GM18499 (cell line): ENCODE measurements at regions not wholly inside any gene's neighbourhood (a gene's known extent, or its start where the extent isn't known, plus 50 kb on each side); places are given as distances from the start of the nearest gene placed in this dataset.

Experiments used
- ATAC-seq: cut with Tn5 transposase; IDR thresholded peaks from one replicate; pipeline ENCODE4 v1.9.1; 2021; ENCODE audit warnings: moderate number of reproducible peaks; ENCODE audit not compliant: insufficient read depth, unreplicated experiment

DNA sequence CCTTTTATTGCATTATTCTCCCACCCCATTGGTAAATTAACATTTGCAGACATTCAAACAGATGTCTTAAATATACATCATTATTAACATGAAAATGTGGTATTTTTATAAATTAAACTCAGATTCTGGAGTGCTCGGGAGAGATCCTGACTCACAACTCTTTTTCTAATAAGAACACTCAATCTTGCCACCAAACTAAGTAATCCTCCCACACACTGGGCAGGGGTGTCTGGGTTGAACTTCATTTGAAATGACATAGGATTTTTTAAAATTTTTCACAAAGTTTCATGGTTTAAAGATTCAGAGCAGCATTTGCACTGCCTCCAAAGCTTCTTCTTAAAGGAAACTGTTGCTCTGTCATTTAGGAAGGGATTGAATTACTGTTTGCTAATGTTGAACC is 754.3 kb downstream of the MECOM start:
- ATAC-seq, result no peak

DNA sequence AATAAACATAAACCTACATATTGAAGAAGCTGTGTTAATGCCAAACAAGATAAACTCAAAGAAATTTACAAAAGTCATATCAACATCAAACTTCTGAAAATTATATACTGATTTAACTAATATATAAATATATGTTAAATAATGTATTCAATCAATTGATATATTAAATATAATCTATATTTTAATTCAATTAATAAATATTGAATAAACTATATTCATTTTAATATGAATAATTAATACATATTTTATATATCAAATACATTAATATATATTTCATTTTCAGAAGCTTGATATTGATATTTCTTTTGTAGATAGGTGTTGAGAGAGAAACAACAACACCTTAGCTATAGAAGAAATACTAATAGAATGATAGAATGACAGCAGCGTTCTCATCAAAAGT is 768.1 kb downstream of the MECOM start:
- no peak for ATAC-seq

DNA sequence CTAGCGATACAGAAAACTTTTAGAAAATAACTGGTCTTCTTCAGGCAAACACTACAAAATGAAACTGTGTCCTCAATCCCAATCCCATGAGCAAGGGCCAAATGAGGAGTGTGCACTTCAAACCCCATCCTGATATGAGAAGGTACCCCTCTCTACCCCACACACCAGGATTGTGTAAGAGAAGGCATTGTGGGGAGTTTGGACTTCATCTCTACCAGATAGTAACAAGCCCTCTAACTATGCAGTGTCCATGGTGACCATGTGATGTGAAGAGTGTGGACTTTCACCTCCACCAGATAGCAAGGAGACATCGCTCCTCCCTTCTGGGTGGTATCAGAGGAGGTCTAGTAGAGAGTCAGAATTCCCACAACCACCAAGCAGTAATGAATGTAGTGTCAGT is 769.3 kb downstream of the MECOM start:
- ATAC-seq, result no peak

DNA sequence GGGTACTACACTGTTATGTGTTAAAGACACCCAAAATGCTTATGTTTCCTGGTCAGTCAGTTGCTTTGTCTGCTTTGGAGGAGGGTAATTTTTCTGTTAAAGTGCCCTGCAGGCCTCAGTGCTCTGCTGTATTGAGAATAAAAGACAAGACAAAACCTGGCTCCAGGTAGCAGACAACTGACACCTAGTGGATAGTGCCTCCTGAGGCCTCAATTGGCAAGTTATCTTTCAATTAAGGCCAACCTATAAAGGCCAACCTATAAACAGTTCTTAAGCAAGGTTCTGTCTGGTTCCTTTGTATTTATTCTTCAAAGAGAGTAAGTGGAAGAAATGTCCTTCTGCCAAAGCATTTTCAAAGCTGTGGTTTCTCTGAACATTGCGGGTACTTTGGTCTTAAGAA is 773.8 kb downstream of the MECOM start:
- no peak for ATAC-seq

DNA sequence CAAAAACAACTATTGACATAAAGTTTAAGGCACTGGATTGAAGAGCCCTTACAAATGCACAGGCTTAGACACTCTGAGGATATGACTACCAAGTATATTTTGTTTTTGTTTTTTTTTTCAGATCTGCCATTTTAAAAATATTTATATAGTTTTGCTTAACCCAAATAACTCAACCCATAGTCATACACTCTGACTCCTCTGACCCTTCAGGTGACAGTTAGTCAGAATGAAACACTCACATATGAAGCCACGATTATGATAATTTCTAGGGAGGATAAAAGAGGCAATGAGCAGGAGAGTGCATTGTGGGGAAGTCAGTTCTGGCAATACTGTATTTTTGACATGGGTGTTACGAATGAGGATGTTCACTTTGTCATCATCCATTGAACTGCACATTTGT is 774.7 kb downstream of the MECOM start:
- ATAC-seq, result no peak

DNA sequence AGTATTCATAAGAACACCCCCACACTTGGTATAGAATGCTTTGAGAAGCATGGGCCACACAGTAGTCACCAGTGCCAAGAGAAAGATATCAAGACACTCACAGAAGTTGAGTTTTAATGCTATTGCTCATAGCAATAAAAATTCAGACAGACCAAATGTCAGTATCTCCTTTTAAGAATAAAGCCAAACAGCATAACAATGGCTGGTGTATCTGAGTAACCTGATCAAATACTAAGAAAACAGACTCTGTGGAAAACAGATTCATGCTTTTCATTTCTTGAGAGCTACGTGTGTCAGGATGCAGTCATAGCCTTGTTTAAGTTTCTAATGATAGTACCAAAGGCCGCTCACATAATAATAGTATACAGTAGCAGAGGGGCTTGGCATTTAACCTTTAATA is 778.5 kb downstream of the MECOM start:
- no peak for ATAC-seq

DNA sequence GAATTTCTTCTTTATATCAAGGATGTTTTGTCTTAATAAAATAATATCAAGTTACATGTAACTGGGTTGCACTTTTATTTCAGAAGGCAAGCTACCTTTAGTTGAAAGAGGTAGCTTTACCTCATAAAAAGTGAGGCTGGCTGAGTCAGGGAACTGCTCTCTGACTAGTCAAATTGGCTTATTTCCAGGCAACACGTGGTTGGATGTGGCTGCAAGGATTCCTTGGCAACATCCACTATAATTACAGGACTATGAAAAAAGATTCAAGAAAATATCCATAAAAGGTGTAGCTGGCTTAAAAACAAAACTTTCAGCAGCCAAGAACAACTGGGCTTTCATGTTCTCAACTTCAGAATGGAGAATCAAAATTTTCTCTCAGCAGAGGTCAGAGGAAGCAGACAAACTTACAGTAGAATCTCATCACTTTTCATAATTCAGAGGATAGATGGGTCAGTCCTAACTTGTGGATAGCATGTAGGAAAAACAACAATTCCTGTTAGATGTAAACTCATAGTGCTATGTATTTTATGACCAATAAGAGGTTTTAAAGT is 779.1 kb downstream of the MECOM start:
- no peak for ATAC-seq

DNA sequence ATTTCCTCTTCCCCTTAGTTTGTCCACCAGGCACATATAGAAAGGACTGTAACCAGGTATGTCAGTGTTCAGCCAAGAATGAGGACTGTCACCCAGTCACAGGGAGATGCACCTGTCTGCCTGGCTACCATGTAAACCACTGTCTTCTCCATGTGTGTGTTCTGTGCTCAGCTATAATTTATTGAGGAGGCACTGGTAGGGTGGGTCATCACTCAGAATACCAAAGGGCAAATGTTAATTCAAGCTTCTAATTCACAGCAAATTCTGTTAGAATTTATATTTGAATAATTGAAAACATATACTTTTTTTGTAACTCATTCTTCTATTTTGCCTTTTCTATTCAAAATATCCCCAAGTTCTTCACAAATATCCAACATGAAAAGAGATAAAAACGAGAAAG is 780.4 kb downstream of the MECOM start:
- ATAC-seq, result no peak

DNA sequence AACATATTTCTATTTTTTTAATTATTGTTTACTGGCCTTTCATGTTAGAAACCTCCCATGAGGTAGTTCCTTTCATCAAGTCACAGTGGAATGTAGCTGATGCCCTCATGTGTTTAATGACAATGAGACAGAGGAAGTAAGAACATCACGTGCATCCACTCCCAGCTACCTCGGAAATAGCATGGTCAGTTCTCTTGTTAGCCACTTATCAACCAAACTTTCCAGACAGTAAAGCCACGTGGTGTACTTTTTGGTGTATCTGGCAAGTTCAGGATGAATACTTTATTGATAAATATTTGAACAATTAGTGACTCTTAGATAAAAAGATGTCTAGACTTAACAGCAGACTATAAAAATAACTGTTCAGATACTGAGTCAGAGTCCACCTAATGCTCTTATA is 781.7 kb downstream of the MECOM start:
- no peak for ATAC-seq

DNA sequence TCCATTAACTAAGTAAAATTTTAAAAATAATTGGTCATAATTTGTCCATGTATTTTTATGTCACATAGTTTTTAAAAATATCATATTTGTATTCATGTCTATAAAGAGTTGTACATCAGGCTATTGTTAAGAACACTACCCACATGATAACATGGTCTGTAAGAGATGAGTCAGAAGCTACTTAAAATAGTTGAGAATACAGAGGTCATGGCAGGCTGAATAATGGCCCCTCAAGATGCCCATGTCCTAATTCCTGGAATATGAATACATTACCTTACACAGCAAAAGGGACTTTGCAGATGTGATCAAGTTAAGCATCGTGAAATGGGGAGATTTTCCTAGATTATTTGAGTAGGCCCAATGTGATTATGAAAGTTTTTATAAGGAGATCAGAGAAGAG is 782.9 kb upstream of the GOLIM4 start:
- no peak for ATAC-seq

DNA sequence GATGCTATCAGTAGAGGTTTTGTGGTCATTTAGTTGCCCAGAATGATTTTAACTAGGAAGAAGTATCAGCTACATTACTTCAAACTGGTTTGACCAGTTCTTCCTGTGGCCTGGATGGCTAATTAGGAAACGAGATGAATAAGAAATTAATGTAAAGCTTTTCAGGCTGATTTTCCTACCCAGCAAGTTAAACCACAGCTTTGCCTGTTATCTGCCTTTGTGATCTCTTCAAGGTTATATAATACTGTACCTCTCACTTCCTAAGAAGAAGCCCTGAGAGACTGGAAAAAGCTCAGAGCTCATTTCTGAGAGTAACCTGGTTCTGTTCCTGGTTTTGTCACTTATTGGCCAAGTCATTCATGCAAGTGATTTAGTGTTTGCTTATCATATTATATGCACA is 782.2 kb upstream of the GOLIM4 start:
- no peak for ATAC-seq

DNA sequence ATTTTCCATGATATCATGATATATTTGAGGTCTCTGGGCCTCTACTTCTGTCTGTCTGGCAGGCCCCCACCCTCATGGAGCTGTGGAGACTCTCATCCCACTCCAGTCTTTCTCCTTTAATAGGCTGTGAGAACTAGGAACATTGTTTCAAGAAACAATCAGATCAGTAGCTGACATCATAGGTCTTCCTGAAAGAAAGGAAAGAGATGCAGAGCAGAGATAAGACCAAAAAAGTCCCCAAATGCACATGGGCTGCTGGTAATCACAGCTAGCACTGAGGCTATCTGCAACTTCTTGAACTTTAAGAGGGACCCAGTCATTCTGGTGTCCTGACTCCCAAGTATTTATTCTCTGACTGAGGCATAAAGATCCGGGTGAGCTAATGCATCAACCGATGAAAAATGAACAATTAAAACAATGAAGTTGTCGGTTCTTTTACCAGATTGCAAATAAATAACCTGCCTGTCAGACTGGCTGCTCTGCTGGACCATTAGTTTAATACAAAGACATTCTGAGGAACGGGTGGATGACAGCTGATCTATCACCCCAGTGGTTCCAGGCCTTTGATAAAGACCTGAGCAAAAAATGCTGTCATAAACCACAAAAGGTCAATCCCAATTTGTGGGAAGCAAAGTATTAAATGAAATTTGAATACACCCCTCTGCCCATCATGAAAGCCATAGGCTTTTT is 780.8 kb upstream of the GOLIM4 start:
- no peak for ATAC-seq

DNA sequence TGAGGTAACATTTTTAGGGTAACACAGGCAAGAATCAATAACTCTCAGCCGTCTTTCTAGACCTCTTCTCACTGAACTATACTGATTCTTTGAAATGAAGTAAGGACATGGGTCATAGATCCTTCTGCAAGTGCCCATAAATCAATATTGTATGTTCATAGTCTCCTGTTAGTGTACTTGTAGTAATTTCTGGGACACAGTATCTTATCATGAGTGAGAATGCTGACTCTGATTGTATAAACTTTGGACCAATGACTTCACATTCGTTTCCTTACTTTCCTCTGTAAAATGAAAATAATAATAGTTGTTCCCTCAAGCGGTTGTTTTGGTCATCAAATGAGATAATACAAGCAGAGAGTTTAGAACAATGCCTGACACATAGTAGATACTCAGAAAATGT is 777.1 kb upstream of the GOLIM4 start:
- ATAC-seq, result no peak

DNA sequence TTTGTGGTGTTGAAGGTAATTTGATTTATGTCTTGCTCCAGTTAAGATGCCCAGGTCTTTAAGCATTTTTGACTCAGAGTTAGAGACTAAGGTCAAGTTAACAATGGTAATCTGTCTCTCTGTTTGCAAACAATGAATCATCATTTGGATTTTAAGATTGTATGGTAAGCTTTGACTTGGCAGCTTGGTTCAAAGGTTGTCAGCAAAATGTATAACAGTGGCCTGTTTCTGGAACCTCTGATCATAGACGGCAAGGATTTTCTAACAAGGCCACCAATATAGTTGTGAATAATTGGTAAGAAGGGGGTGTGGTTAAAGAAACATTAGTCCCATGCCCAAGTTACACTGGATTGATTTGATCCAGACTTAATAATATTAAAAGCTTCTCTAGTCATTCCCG is 775.2 kb upstream of the GOLIM4 start:
- ATAC-seq, result no peak

DNA sequence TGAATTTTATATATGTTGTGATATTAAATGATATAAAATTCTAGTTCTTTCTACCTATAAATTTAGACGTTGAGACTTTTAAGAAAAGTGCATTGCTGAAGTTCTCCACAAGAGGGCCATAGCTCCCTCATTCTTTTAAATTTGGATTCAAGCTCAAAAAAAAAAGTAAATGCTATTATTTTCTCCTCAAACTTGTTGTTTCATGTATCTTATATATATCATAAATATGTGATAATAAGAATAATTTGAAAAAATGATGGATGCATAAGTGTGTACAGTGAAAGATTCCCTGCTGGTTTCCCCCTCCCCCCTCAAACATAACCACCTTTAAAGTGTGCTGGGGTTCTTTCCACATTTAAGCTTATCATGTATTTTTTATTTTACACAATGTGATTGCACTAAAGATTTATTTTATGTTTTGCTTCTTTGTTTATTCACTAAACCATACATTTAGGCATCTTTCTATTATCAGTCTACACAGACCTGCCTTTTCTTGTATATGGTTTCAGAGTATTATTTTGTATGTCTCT is 769.4 kb upstream of the GOLIM4 start:
- no peak for ATAC-seq

DNA sequence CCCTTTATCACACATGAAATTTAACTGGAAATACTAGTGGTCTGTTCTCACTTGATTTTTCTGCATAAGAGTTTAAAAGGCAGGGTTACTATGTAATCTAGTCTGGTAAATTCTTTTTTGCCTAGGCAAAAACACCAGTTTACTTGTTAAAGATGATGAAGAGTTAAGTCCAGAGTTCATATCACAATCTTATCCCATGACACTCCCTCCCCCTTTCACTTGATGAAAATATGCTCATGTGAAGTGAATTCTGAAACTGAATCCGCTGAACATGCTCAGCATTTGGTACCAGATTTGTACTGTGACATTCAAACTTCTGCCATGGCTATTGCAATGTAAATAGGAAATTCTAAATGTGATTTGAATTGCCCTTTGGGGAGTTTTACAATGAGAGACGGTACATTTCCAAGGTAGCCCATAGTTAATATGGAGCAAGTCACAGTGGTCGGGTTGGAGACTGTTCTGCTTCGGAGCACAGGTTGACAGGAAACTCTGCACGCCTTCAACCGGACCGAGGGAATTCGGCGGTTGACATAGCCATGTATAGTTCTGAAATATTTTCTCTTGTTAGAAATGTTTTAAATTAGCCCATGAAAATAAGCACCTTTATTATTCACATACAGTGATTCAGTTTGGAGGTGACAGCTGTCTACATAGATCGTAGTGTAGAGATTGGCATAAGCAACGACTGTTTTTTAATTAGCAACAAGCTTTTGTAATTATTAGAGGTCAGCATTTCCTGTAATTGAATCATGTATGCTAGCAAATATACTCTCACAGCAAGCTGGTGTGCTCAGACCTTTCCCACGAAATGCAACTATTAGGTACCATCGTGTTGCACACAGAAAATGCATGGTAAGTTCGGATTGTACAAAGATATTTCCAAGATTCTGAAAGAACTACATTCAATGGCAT is 768.6 kb upstream of the GOLIM4 start:
- no peak for ATAC-seq

DNA sequence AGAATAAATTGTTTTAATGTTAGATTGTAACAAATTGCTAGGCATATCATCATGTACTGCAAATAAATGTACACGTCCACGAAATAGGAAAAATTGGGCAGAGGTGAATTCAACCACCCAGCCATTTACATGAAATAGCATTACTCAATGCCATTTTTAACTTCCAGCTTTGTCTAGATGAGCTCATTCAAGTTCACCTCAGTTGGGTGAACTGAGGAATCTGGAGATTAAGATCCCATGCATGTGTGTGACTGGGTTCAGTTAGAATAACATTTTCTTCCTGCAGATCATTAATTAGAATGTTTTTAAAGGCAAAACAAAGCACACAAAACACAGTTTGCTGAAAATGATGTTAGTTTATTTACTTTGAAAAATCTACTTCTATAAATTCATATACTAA is 767.8 kb upstream of the GOLIM4 start:
- ATAC-seq, result no peak

DNA sequence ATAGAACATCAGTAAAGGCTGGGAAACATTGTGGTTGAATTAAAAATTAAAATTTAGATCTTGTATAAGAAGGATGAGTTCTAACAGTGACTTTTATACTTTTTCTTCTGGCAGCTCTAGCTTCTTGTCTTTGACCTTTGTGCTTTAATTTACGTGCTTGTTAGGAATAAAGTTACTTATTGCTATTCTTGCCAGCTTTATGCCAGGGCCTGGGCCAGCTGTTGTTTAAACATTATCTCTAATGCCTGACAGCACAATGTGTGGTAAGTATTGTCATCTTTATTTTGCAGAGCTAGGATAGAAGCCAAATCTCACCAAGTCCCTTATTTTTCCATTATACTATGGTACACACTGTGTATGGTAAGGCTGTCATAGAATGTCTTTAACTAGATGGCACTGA is 766.7 kb upstream of the GOLIM4 start:
- no peak for ATAC-seq

DNA sequence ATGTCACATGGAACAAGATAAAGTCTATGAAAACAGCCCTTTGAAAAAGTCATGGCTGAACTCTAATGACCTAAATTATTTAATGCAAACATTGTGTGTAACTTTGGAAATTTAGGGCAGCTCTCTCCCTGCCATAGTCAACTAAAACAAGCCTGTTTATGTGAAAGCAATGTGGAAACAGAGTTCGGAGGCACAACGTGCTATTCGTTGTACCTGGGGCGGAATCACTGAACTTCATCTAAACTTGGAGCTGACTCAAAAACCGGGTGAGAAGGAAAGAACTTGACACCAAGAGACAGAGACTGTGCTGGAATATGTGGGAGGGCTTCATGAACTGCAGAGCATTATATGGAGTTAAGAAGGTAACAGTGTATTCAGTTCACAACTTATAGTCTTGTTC is 764.9 kb upstream of the GOLIM4 start:
- no peak for ATAC-seq

DNA sequence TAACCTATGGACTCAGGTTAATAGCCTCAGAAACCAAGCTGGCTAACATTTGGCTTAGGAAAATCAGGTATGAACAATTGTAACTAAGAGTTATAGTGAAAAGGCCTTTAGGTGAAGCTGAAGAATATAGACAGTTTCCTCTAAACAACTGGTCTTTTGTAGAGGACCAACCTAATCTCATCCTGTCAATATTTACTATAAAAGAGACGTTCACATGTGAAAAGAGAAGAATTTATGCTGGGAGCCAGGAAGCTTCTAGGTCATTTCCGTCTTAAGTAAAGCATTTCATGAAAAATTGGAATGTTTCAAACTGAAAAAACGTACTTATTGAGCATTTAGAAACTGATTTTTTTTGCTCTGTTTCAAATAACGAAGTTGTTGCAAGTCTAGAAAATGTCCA is 764.3 kb upstream of the GOLIM4 start:
- no peak for ATAC-seq

DNA sequence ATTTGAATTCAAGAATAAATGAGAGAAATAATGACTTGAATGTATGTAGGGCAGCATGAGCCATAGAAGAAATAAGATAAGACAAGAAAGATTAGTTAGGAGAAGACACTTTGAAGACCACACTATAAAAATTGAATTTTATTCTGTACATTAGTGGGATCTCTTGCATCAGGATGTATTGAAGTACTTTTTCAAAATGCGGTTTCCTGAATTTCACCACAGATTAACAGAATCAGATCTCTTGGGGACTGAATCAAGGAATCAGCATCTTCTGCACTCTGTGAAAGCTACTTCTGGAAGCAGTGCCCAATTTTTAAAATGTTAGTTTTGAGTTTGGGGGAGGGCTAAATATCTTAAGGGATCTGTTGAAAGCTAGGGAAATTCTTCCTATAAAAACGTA is 763.9 kb upstream of the GOLIM4 start:
- no peak for ATAC-seq
